A549 (cell line): ENCODE measurements at regions not wholly inside any gene's neighbourhood (a gene's known extent, or its start where the extent isn't known, plus 50 kb on each side); places are given as distances from the start of the nearest gene placed in this dataset.

Experiments used
- ATAC-seq, 2 experiments: fragments of 200-7000 bp in 1 of 2; fragments of >200 bp in 1 of 2; cut with Nextera tagmentation in 1 of 2; cut with Tn5 transposase in 1 of 2; 3 replicates each; pipeline versions ENCODE4 v1.8.0 to v1.9.1; 2018 to 2020; ENCODE audit warnings: mild to moderate bottlenecking in 1 of 2, moderate library complexity in 1 of 2
- CTCF ChIA-PET: fragments of 300-600 bp; sonication (Branson Sonifier 250); formaldehyde crosslinking; extraction: SDS; loops from one replicate; lab custom pipeline; 2021; ENCODE audit warnings: antibody characterized with exemption, inconsistent platforms; lab: Yijun Ruan, JAX
- POLR2A ChIA-PET: fragments of 350-600 bp; formaldehyde crosslinking; extraction: SDS; loops from one replicate; lab custom pipeline; 2021; ENCODE audit warnings: antibody characterized with exemption, inconsistent platforms; lab: Yijun Ruan, JAX
- DNase-seq, 2 experiments: peaks; one replicate each; pipeline versions ENCODE4 v3.0.0 to v3.0.0-alpha.2; 2011 to 2016; ENCODE audit warnings: low read depth in 1 of 2, low spot score in 1 of 2
- FAIRE-seq: peaks from 2 replicates; lab custom pipeline; 2011; peaks lifted over from hg19 to GRCh38; lab: Jason Lieb, UNC
- H3K27ac ChIP-seq, 2 experiments: fragments of >200 bp; sonication (Bioruptor Twin); formaldehyde crosslinking; 3 replicates each; pipeline ENCODE4 v1.5.1; 2016 to 2017
- H3K4me1 ChIP-seq: fragments of >200 bp; sonication (Bioruptor Twin); formaldehyde crosslinking; 3 replicates; pipeline ENCODE4 v1.6.1; 2016
- H3K4me2 ChIP-seq: fragments of >200 bp; sonication (Bioruptor Twin); formaldehyde crosslinking; 3 replicates; pipeline ENCODE4 v1.6.1; 2016
- H3K4me3 ChIP-seq: fragments of >200 bp; sonication (Bioruptor Twin); formaldehyde crosslinking; 3 replicates; pipeline ENCODE4 v1.5.1; 2016
- H3K9me3 ChIP-seq: fragments of >200 bp; sonication (Bioruptor Twin); formaldehyde crosslinking; 3 replicates; pipeline ENCODE4 v1.6.1; 2016
- ATOH8 ChIP-seq: fragments of 250-450 bp; sonication (Bioruptor Pico); IDR thresholded peaks from 2 replicates; pipeline ENCODE4 v1.5.0; 2020; ENCODE audit warnings: low read depth, mild to moderate bottlenecking, moderate library complexity
- BCL3 ChIP-seq: fragments of >200 bp; sonication (Bioruptor Twin); formaldehyde crosslinking; IDR thresholded peaks from 3 replicates; pipeline ENCODE4 v1.6.1; 2016
- CEBPB ChIP-seq, 2 experiments: fragments of >200 bp in 1 of 2; sonication (Bioruptor Twin) in 1 of 2; formaldehyde crosslinking in 1 of 2; IDR thresholded peaks; 2 replicates each; pipeline ENCODE4 v1.6.1; 2012 to 2016
- CTCF ChIP-seq: fragments of >200 bp; sonication (Bioruptor Twin); formaldehyde crosslinking; IDR thresholded peaks from 3 replicates; pipeline ENCODE4 v1.5.1; 2016
- E2F6 ChIP-seq: IDR thresholded peaks from 2 replicates; pipeline ENCODE4 v1.6.1; 2012; ENCODE audit warnings: low read depth, borderline replicate concordance
- EHF ChIP-seq: fragments of 250-450 bp; sonication (Bioruptor Pico); IDR thresholded peaks from 2 replicates; pipeline ENCODE4 v1.5.0; 2020; ENCODE audit warnings: mild to moderate bottlenecking
- EHMT2 ChIP-seq: fragments of 200-600 bp; sonication (generic); IDR thresholded peaks from 2 replicates; pipeline ENCODE4 v1.6.1; 2016; ENCODE audit warnings: antibody characterized with exemption, low read depth, mild to moderate bottlenecking, moderate library complexity
- ESRRA ChIP-seq: fragments of 150-350 bp; IDR thresholded peaks from 2 replicates; pipeline ENCODE4 v1.6.1; 2014; ENCODE audit warnings: mild to moderate bottlenecking, low read length, borderline replicate concordance
- FOSB ChIP-seq: fragments of 250-450 bp; sonication (Bioruptor Pico); IDR thresholded peaks from 2 replicates; pipeline ENCODE4 v1.5.0; 2020; ENCODE audit warnings: mild to moderate bottlenecking, moderate library complexity
- FOSL2 ChIP-seq, 2 experiments: fragments of 450-650 bp in 1 of 2; fragments of >200 bp in 1 of 2; sonication (Bioruptor Twin) in 1 of 2; formaldehyde crosslinking; IDR thresholded peaks; 2 replicates each; pipeline versions ENCODE4 v1.5.0 to v1.6.1; 2016 to 2020; ENCODE audit warnings: mild to moderate bottlenecking in 1 of 2, moderate library complexity in 1 of 2
- FOXS1 ChIP-seq: fragments of 250-450 bp; sonication (Bioruptor Pico); IDR thresholded peaks from 2 replicates; pipeline ENCODE4 v1.5.0; 2020; ENCODE audit warnings: mild to moderate bottlenecking, moderate library complexity
- HDAC2 ChIP-seq: fragments of 200-600 bp; sonication (generic); IDR thresholded peaks from 2 replicates; pipeline ENCODE4 v1.6.1; 2016
- HES2 ChIP-seq: fragments of >200 bp; sonication (Bioruptor Twin); formaldehyde crosslinking; IDR thresholded peaks from 2 replicates; pipeline ENCODE4 v1.6.1; 2016
- HEYL ChIP-seq: fragments of 250-450 bp; sonication (Bioruptor Pico); IDR thresholded peaks from 2 replicates; pipeline ENCODE4 v1.8.0; 2021; ENCODE audit warnings: mild to moderate bottlenecking, moderate library complexity
- HOXA7 ChIP-seq: fragments of 250-450 bp; sonication (Bioruptor Pico); IDR thresholded peaks from 2 replicates; pipeline ENCODE4 v1.5.0; 2020; ENCODE audit warnings: mild to moderate bottlenecking, moderate library complexity
- HOXB5 ChIP-seq: fragments of 250-450 bp; sonication (Bioruptor Pico); IDR thresholded peaks from 2 replicates; pipeline ENCODE4 v1.5.0; 2020; ENCODE audit warnings: mild to moderate bottlenecking, moderate library complexity
- KDM1A ChIP-seq: fragments of 200-600 bp; sonication (generic); IDR thresholded peaks from 2 replicates; pipeline ENCODE4 v1.6.1; 2016; ENCODE audit warnings: low read depth, mild to moderate bottlenecking
- MAX ChIP-seq: IDR thresholded peaks from 2 replicates; pipeline ENCODE4 v1.6.1; 2012
- MAZ ChIP-seq: fragments of 150-350 bp; IDR thresholded peaks from 2 replicates; pipeline ENCODE4 v1.6.1; 2014; ENCODE audit warnings: antibody characterized with exemption, low read depth, low read length, borderline replicate concordance
- NFE2L2 ChIP-seq: fragments of 150-350 bp; conservative IDR thresholded peaks from 2 replicates; pipeline ENCODE4 v1.6.1; 2014; ENCODE audit warnings: low read length
- PHF8 ChIP-seq: fragments of 200-600 bp; sonication (generic); IDR thresholded peaks from 2 replicates; pipeline ENCODE4 v1.6.1; 2016; ENCODE audit warnings: low read depth, mild to moderate bottlenecking, antibody characterized with exemption, moderate library complexity, borderline replicate concordance
- POLR2A ChIP-seq: IDR thresholded peaks from 2 replicates; pipeline ENCODE4 v1.6.1; 2012; ENCODE audit warnings: mild to moderate bottlenecking, low read length
- RAD21 ChIP-seq, 2 experiments: fragments of >200 bp in 1 of 2; sonication (Bioruptor Twin) in 1 of 2; formaldehyde crosslinking in 1 of 2; IDR thresholded peaks in 1 of 2; conservative IDR thresholded peaks in 1 of 2; 2 replicates in 1 of 2; 3 replicates in 1 of 2; pipeline ENCODE4 v1.6.1; 2012 to 2018; ENCODE audit warnings: inconsistent platforms in 1 of 2
- RARB ChIP-seq: fragments of 250-450 bp; sonication (Bioruptor Pico); IDR thresholded peaks from 2 replicates; pipeline ENCODE4 v1.8.0; 2021; ENCODE audit warnings: mild to moderate bottlenecking, moderate library complexity
- RCOR1 ChIP-seq: fragments of 150-350 bp; IDR thresholded peaks from 2 replicates; pipeline ENCODE4 v1.6.1; 2014; ENCODE audit warnings: antibody characterized with exemption, low read length, low read depth
- RNF2 ChIP-seq: fragments of 200-600 bp; sonication (generic); IDR thresholded peaks from 2 replicates; pipeline ENCODE4 v1.6.1; 2016; ENCODE audit warnings: low read depth, mild to moderate bottlenecking, antibody characterized with exemption, moderate library complexity, borderline replicate concordance
- SMC3 ChIP-seq: fragments of >200 bp; sonication (Bioruptor Twin); formaldehyde crosslinking; IDR thresholded peaks from 3 replicates; pipeline ENCODE4 v1.6.1; 2018; ENCODE audit warnings: inconsistent platforms
- TP53 ChIP-seq: fragments of 250-450 bp; sonication (Bioruptor Pico); IDR thresholded peaks from 2 replicates; pipeline ENCODE4 v1.5.0; 2021; ENCODE audit warnings: mild to moderate bottlenecking, moderate library complexity
- ZC3H11A ChIP-seq: fragments of 450-650 bp; IDR thresholded peaks from 2 replicates; pipeline ENCODE4 v1.6.1; 2014; ENCODE audit warnings: antibody characterized with exemption, mild to moderate bottlenecking
- ZNF302 ChIP-seq: fragments of 250-450 bp; sonication (Bioruptor Pico); IDR thresholded peaks from 2 replicates; pipeline ENCODE4 v1.9.0; 2021; ENCODE audit warnings: inconsistent platforms, mild to moderate bottlenecking, moderate library complexity

- ATAC-seq: no peak
- DNase-seq: no peak
- Histone ChIP-seq H3K4me1 (peaks cover 20% of the 10 kb centered on the region), H3K4me2 (no peak overlapping the region), H3K9me3 (no peaks in the 10 kb centered on the region), H3K27ac (no peak overlapping the region), H3K4me3 (no peak overlapping the region)
- CTCF ChIA-PET: no interaction called here
- FAIRE-seq: no peak
- POLR2A ChIA-PET: no interaction called here
- TF ChIP-seq SMC3: no peak
- TF ChIP-seq RAD21 (conservative IDR thresholded peaks at IDR 0.05 in 1 of 2, IDR thresholded peaks at IDR 0.05 in 1 of 2): no peak
- TF ChIP-seq HEYL (CRISPR knock-in tag): no peak
- no peak for TF ChIP-seq RARB (CRISPR knock-in tag)
- TF ChIP-seq ATOH8 (CRISPR knock-in tag): no peak
- no peak for TF ChIP-seq MAZ
- TF ChIP-seq HES2: no peak
- no peak for TF ChIP-seq FOSB (CRISPR knock-in tag)
- no peak for TF ChIP-seq HOXA7 (CRISPR knock-in tag)
- no peak for TF ChIP-seq KDM1A
- no peak for TF ChIP-seq FOSL2 (IDR thresholded peaks at IDR 0.05)
- TF ChIP-seq FOSL2 (CRISPR knock-in tag; IDR thresholded peaks at IDR 0.05): no peak
- no peak for TF ChIP-seq E2F6
- no peak for TF ChIP-seq BCL3
- TF ChIP-seq CTCF: no peak
- no peak for TF ChIP-seq MAX
- no peak for TF ChIP-seq FOXS1 (CRISPR knock-in tag)
- TF ChIP-seq ZNF302 (CRISPR knock-in tag): no peak
- no peak for TF ChIP-seq NFE2L2
Observed at GRCh38 chr12:88251798-88252197, 109.7 kb downstream of the TMTC3 start.

- Histone ChIP-seq H3K27ac (no peak overlapping the region), H3K4me1 (peaks cover 3% of the 10 kb centered on the region), H3K4me2 (no peak overlapping the region), H3K9me3 (no peaks in the 10 kb centered on the region), H3K4me3 (no peak overlapping the region)
- no peak for DNase-seq
- no peak for ATAC-seq
- TF ChIP-seq HOXB5 (CRISPR knock-in tag) (no peak), EHF (CRISPR knock-in tag) (no peak), RNF2 (no peak), HOXA7 (CRISPR knock-in tag) (no peak), CTCF (no peak), CEBPB (IDR thresholded peaks at IDR 0.05) (no peak), EHMT2 (no peak), POLR2A (no peak), ESRRA (no peak), HDAC2 (no peak), PHF8 (no peak), RCOR1 (no peak), ZC3H11A (no peak), TP53 (CRISPR knock-in tag) (no peak)
- peak; percentile 13 for FAIRE-seq
- ChIA-PET POLR2A (no interaction called here), CTCF (no interaction called here)
Observed at GRCh38 chr12:88253371-88253978, 111.4 kb downstream of the TMTC3 start.
